HG03342 (cell line): ENCODE measurements at regions not wholly inside any gene's neighbourhood (a gene's known extent, or its start where the extent isn't known, plus 50 kb on each side); places are given as distances from the start of the nearest gene placed in this dataset.

Experiments used
- ATAC-seq: cut with Tn5 transposase; IDR thresholded peaks from one replicate; pipeline ENCODE4 v1.9.1; 2021; ENCODE audit warnings: mild to moderate bottlenecking, moderate library complexity; ENCODE audit not compliant: unreplicated experiment

GRCh38 chr4:170657761-170658160 is 568.0 kb upstream of the AADAT start:
- no peak for ATAC-seq

DNA sequence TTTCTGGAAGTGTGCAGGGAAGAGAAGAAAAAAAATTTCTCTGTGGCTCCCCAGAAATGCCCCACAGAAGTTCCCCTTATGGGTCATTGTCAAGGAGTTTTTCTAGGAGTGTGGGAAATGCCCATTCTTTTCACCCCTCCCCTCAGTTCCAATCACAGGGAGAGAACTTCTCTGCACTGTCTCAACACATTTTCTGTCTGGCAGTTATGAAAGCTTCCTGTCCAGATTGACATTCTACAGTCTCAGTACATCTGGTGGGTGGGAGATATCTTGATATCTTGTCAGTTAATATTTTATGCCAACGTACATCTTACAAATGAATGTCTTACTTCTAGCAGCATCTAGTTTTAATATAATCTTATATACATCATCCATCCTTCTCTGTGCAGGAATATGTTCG is 566.8 kb upstream of the AADAT start:
- ATAC-seq, result no peak

- ATAC-seq, result no peak
Measured at GRCh38 chr4:170652571-170652970, 562.8 kb upstream of the AADAT start.

- no peak for ATAC-seq
Measured at GRCh38 chr4:170651786-170652185, 562.0 kb upstream of the AADAT start.

GRCh38 chr4:170627418-170627817 is 537.7 kb upstream of the AADAT start:
- ATAC-seq, result no peak

DNA sequence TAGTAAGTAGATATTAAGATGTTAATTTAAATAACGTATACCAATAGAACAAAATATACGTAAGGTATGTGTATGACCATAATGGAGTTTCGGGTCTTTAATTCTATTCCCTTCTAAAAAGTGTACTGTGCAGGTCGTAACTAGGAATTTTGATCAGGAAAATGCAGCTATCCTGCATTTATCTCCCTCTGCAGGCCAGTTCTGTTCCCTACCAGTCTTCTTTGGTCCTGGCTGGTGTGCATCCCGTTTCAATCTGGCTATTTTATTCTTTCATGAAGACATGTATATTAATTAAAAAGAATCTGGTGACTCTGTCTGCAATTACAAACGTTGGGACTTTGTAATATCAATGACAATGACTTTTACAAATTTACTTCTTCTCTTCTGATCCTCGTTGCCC is 534.1 kb upstream of the AADAT start:
- ATAC-seq, result no peak

- no peak for ATAC-seq
Measured at GRCh38 chr4:170610434-170610833, 520.7 kb upstream of the AADAT start.

DNA sequence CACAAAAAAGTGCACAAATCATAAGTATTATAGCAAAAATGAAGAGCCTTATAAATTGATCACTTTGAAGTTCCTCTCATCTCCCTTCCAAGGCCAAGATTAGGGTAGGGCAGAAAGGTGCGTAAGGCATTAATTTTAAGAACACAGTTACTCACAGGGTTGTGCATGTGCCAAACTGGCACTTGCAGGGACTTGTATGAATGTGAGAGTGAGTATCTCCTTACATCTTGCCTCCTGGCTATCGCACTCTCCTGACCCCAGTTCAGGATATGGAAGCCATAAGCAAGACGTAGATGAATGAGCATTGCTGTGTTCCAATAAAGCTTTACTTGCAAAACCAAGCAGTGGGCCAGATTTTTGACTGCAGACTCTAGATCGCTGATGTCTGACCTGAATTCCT is 510.1 kb upstream of the AADAT start:
- ATAC-seq, result no peak

DNA sequence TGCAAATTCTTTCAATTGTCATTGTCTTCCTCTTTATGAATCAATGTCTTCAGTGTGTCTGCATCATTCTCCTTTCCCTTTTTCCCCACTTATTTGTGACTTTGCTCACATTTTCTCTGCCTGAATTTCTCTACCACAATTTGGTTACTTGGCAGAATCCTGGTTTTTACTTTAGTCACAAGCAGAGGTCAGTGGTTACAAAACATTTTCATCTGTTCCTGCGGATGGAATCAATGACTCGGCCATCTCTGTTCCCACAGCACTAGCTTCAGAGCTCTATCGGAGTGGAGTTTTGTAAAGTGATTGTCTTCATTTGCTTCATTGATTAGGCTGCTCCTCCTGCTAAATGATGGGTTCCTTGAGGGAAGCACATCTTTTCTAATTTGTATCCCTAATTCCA is 501.3 kb upstream of the AADAT start:
- no peak for ATAC-seq

DNA sequence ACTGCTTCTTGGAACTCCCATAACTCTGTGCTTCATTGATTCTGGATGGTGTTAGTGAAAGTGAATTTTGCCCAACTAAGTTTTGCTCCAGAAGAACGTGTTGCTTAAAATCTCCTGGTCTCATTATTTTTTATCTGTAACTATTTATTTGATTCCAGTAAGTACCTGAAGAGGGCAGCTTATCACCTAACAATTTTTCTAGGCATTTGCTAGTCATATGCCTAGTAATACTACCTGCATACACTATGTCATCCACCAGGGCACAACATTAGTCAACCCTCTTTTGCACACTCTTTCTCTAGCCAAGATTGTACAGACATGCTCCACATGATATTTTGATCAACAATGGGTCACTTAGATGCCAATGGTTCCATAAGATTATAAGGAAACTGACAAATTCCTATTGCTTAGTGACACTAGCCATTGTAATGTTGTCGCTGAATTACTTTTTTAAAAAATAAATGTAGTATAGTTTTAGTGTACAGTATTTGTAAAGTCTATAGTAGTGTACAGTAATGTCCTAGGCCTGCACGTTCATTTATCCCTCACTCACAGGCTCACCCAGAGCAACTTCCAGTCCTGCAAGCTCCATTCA is 499.9 kb upstream of the AADAT start:
- ATAC-seq, result peak; percentile 98

DNA sequence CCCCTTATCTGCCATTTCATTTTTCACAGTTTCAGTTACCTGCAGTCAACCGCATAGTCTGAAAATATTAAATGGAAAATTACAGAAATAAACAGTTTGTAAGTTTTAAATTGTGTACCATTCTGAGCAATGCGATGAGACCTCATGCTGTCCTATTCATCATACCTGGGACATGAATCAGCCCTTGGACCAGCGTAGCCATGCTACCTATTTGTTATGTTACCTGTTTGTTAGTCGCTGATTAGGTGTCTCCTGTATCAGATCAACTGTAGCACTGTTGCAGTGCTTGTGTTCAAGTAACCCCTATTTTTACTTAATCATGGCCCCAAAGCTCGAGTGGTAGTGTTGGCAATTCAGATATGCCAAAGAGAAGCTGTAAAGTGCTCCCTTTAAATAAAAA is 492.2 kb upstream of the AADAT start:
- ATAC-seq, result no peak

- no peak for ATAC-seq
Measured at GRCh38 chr4:170581322-170581721, 491.6 kb upstream of the AADAT start.

DNA sequence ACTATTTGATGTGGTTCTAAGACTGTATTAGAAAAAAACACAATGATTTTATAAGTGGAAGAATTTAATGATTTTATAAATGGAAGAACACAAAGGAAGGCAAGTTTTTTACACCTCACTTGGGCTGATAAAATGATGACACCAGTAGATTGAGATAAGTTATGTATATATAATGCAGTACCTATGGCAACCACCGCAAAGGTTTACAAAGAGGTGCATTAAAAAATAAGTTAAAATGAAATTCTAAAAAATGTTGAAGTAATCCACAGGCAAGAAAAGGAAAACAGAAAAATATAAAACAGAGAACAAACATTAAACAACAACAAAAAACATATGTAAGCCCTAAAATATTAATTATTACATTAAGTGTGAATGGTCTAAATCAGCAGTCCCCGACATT is 490.9 kb upstream of the AADAT start:
- ATAC-seq, result no peak

GRCh38 chr4:170538821-170539473 is 449.2 kb upstream of the AADAT start:
- ATAC-seq, result no peak

DNA sequence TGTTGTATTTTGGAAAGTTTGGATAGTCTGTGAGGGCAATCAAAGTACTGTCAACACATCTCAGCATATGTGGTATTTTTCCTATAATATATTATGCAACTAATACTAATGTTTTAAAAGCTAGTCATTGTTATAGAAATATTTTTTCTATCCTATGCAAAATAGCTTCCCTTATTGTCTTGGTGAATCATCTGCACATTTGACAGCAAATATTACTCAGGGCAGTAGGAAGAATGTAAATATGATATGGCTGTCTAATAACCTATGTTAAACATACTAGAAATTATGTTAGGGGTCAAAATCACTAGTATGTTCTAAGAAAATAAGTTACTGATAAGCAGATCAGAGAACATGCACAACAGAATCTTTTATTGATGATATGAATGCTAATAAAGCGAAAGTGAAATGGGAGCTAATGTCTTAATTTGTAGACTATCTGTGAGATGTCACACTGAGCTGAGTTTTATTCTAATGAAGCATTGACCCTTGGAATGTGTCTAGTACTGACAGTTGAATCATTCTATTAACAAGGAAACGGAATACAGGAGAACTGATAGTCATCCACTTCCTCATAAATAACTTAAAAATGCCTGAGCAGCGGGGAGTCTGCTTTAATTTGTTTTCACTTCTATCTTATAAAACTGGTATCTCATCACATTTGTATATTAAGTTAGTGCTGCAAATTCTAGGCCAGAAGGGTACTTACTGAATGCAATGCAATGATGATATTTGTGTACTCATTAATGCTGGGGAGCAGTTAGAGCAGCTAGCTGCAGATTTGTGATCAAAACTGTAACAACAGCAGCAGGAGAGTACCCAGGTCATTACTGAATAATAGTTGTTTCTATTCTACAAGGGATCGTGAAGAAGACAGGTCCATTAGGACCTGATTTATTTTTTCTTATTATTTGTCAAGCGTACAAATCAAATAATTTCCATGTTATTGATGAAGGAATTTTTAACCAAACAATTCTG is 440.3 kb upstream of the AADAT start:
- ATAC-seq, result no peak

DNA sequence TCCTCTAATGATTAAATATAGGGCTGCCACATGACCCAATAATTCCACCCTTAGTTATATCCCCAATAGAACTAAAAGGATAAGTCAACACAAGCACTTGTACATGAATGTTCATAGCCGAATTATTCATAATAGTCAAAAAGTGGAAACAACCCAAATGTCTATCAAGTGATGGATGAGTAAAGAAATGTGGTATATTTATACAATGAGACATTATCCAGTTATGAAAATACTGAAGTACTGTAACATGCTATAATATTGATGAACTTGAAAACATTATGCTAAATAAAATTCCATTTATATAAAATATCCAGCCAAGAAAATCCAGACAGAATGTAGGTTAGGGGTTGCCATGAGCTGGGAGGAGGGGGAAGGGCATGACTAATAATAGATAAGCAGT is 436.7 kb upstream of the AADAT start:
- no peak for ATAC-seq

GRCh38 chr4:170522427-170522970 is 432.7 kb upstream of the AADAT start:
- no peak for ATAC-seq

- peak; percentile 13 for ATAC-seq
Measured at GRCh38 chr4:170497689-170498088, 407.9 kb upstream of the AADAT start.

DNA sequence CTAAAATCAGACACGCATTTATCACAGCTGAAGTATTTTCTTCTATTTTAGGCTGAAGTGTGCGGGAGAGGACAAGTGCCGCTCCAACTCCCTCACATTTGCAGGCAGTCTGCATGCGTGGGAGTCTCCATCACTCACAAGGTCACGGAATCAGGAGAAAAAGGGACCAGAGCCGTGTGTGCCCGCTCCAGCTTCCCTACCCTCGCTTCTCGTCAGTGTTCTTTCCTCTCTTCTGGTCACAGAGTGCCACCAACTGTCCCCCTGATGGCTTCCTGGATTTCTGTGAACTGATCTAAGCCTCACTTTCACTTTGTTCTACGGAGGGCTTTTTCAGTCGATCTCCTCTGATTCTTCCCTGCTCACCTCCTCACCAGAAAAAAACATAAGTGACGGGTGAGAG is 407.4 kb upstream of the AADAT start:
- ATAC-seq, result peak; percentile 82

- no peak for ATAC-seq
Measured at GRCh38 chr4:170491981-170492380, 402.2 kb upstream of the AADAT start.

DNA sequence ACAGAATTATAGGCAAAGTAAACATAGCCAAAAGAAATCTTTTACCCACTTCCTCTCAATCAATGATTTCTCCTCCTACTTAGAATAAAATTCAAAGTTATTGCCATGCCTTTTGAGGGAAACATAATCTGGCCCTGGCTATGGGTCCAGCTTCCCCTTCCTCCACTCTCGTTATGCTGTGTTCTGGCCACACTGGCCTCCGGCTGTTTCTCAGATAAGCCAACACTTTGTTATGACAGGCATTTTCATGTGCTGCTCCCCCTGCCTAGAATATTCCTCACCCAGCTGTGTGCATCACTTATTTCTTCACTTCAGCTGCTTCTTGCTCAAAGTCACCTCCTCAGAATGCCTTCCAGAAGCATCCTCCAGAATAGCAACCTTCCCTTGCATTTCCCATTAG is 386.6 kb upstream of the AADAT start:
- ATAC-seq, result no peak

DNA sequence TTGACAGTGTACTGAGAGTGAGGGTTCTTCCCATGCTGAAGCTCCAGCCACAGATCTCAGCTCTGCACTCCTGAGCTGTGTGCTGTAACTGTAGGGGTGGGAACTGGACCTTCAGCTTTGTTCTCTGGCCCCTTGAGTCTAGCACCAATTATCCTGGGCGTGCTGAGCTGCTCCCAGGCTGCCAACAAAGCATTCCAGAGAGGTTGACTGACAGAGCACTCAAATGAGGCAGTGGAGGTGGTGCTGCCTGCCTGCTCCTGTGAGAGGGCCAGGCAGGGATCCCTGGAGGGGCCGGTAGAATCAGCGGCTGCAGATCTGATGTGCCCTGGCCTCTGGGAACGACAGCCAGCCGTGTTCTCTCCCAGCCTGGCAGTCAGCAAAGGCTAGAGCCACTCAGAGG is 375.7 kb upstream of the AADAT start:
- ATAC-seq, result no peak
